GM21528 (cell line): ENCODE measurements at regions not wholly inside any gene's neighbourhood (a gene's known extent, or its start where the extent isn't known, plus 50 kb on each side); places are given as distances from the start of the nearest gene placed in this dataset.

Source experiments
- ATAC-seq: cut with Tn5 transposase; IDR thresholded peaks from one replicate; pipeline ENCODE4 v1.9.1; 2021; ENCODE audit warnings: mild to moderate bottlenecking, moderate library complexity; ENCODE audit not compliant: unreplicated experiment, low FRiP score

GRCh38 chr11:110038201-110038600 is 55.0 kb upstream of the ZC3H12C start:
- no peak for ATAC-seq
